Stimulated activated CD4-positive, alpha-beta T cell treated with anti-CD3 and anti-CD28 coated beads, Interleukin-15, amount 100 ng/mL, for 24 hours (primary cell): ENCODE measurements at regions not wholly inside any gene's neighbourhood (a gene's known extent, or its start where the extent isn't known, plus 50 kb on each side); places are given as distances from the start of the nearest gene placed in this dataset.

Experiments
- DNase-seq: peaks from one replicate; pipeline ENCODE4 v3.0.0-alpha.2; 2020

GRCh38 chr6:112806163-112806865 is 459.2 kb downstream of the RFPL4B start:
- DNase-seq, result no peak

- DNase-seq, result no peak
Measured at GRCh38 chr6:112821476-112821875, 474.3 kb downstream of the RFPL4B start.

GRCh38 chr6:112822769-112823168 is 475.6 kb downstream of the RFPL4B start:
- no peak for DNase-seq

DNA sequence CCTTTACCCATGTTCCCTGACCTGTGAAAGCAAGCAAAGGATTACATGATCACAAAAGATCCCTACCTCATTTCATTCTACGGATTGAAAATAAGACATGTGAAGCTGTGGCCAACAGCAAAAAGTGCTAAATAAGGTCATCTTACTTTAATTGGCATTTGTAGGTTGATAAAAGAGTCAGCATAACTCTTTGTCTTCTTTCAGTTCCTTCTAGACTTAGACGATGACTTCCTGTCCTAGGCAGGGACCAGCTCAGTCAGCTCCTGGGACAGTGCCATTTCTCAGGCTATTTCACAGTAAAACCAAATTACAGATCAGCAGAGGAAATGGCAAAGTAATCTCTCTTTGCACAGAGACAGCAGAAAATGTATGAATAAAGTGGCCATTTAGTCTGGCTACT is 480.7 kb downstream of the RFPL4B start:
- no peak for DNase-seq

GRCh38 chr6:112831022-112831421 is 483.9 kb downstream of the RFPL4B start:
- DNase-seq, result no peak

GRCh38 chr6:112833581-112834131 is 486.5 kb downstream of the RFPL4B start:
- no peak for DNase-seq

- no peak for DNase-seq
Measured at GRCh38 chr6:112835078-112835477, 487.9 kb downstream of the RFPL4B start.

DNA sequence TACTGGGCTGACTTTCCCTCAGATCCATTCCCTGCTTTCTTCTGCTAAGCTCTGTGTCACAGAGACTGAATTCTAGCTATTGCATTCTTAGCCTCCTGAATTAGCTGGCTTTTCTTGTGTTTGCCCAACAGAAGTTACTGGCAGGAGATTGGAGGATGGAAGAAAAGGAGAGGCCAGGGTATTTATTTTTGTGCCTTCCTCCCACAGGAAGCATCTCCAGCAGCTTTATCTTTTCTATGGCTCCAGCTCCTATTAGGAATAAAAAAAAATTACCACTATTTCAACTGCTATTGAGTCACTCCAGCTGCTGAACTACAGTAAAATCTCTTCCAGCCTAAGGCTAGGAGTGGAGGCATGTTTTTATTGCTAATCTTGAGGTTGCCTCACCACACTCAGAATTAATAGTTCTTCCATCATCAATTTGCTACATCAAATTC is 492.4 kb downstream of the RFPL4B start:
- DNase-seq, result no peak

DNA sequence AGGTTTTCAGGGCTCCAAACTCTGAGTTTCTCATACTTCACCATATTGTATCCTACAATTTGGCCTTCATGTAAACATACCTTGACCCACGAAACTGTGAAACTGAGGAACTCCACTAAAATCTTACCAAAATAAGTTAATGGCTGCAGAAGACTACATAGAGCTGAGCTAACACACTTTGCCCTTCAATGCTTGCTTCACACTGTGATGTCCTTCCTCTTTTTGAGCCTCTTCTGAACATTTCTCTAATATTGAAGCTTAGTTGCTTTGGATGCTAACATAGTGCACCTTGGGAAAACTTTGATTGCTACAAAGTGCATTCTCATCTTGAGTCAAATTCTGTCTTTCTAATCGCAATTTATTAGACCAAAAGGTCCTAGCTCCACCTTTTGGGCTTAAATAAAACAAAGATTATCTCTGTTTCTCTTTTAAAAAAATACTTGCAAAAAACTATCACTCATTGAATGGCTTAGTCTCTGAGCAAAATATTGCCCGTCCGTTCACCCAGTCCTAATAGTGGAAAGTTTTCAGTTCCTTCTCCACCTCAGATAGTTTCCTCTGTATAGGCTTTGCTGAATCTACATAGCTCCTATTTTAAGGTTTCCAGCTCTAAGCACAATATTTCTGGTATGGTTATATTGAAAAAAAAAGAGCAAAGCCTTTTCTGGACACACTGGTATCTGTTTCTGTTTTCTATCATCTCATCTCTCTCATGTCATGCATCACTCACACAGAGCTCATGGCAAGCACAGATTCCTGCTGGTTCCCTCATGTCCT is 494.6 kb downstream of the RFPL4B start:
- no peak for DNase-seq

- DNase-seq, result no peak
Measured at GRCh38 chr6:112842330-112842685, 495.2 kb downstream of the RFPL4B start.

DNA sequence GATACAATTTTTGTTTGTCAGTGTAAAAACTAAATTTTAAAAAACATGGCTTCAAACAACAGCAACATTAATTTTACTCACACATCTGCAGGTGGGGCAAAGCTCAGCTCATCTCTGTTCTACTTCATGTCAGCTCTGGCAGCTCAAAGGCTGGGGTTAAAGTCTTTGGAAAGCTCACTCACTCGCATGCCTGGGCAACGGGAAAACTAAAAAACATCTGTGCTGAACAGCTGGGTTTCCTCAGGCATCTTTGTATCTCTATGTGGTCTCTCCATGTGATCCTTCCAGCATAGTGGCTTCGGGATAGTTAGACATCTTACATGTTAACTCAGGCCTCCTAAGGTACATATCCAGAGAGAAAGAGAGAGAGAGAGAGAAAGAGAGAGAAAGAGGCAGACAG is 499.6 kb downstream of the RFPL4B start:
- DNase-seq, result no peak

GRCh38 chr6:112851146-112851545 is 504.0 kb downstream of the RFPL4B start:
- no peak for DNase-seq

DNA sequence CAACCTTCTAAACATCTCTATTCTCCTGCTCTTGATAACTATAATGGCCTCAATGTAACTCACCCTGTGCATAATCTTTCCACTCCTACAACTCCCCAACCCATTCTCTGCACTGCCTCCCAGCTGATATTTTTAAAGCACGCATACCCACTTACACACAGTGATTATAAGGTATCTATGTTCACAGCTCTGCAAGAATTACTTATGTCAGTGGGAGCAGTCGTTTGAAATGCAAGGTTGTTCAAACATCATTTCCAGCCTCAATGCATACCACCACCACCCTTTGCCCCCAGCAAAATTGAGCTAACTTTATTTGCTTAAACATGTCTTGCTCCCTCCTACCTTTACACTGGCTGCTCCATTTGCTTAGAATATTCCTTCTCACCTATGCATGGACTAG is 506.0 kb downstream of the RFPL4B start:
- no peak for DNase-seq

DNA sequence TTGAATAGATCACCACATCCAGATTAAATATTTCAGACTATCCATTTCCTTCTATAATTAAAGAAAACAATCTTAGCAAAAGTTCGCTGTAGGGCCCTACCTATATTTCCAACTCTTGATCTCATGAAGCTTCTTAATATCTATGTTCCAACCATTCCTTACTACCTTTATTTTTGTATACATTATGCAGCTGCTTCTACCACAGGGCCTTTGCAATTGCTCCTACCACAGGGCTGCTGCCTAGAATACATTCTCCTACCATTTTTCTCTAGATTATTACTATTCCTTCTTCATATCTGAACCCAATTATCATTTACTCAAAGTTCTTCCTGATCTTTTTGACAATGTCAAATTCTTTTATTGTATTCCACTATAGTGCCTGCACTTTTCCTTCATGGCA is 516.6 kb downstream of the RFPL4B start:
- no peak for DNase-seq

DNA sequence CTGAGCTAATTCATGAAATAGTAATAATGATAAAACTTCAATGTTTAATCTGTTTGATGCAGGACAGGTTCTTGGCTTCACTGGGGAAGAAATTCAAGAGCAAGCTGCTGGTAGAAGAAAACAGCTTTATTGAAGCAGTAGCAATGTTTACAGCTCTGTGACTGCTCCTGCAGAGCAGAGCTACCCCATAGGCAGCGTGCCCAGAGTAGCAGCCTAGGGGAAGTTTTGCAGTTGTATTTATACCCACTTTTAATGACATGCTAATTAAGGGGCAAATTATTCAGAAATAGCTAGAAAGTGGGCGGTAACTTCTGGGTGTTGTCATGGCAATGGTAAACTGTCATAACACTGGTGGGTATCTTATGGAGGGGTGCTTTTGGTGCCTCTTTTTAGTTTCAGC is 518.0 kb downstream of the RFPL4B start:
- DNase-seq, result no peak

DNA sequence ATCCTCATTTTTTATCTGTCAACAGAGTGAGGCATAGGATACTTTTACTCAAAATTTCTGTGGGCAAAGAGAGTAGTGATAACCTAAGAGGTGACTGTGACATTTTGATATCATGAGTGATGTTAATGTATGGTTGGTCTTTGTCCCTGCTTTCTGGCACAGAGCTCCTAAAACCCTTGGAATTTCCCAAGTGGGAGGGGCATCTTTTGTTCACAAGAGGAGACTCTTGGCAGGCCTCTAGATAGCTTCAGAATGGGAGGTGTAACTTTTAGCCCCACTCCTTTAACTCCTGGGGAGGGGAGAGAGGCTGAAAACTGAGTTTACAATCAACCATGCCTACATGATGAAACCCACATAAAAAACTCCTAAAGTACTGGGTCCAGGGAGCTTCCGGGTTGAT is 527.8 kb downstream of the RFPL4B start:
- no peak for DNase-seq

- no peak for DNase-seq
Measured at GRCh38 chr6:112877134-112878100, 530.3 kb downstream of the RFPL4B start.

- no peak for DNase-seq
Measured at GRCh38 chr6:112879920-112880413, 532.8 kb downstream of the RFPL4B start.

DNA sequence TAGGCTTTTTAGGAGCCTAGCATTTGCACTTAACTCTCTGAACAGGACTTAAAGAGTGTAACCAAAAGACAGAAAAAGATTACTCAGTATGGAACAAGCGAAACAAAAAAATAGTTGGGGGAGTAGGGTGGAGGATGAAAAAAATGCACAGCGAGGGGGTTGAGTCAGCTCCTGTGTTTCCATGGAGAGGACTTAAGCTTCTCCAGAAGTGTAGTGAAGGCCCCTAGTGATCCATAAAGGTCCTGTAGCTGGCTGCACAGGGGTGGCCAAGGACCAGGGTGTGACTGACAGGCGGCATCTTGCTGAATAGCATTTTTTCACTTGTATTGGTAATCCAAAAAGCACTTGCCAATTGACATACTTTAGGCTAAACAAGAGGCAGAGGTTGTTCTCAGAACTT is 533.9 kb downstream of the RFPL4B start:
- DNase-seq, result no peak

- no peak for DNase-seq
Measured at GRCh38 chr6:112881828-112882780, 535.0 kb downstream of the RFPL4B start.

DNA sequence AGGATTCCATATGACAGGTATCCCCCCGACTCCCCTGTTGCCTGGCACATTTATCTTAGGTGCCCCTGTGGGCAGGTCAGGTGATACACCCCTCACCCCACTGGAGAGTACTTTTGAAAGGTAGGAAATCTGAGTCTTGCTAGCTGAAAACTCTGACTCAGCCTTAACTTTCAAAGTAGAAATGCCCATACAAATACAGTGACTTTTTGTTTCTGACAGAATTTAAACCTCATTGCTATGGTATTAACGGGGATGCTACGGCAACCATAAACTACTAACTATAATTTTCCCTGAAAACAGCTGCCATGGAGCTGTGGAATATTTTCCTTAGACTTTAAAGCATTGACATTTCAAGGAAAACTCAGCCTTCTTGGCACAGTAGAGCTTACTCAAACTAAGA is 536.0 kb downstream of the RFPL4B start:
- DNase-seq, result no peak

DNA sequence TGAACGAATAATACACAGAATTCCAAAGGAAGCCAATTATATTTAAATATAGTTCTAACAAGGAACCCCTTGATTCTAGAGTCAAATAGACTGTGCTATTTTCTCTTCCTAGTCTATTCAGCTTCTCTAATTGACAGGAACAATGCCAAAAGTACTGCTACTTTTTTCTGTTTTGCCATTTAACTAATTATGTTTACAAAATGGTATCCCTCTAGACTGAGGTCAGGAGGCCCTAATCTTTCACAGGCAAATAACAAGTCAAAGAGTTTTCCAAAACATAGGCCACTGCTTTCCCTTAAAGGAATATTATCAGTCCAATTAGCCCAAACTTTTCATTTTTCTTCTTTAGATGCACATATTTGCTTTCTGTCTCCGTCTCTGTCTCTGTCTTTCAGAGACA is 539.3 kb downstream of the RFPL4B start:
- DNase-seq, result no peak
